ENCODE measurements at regions not wholly inside any gene's neighbourhood (a gene's known extent, or its start where the extent isn't known, plus 50 kb on each side); places are given as distances from the start of the nearest gene placed in this dataset.

DNA sequence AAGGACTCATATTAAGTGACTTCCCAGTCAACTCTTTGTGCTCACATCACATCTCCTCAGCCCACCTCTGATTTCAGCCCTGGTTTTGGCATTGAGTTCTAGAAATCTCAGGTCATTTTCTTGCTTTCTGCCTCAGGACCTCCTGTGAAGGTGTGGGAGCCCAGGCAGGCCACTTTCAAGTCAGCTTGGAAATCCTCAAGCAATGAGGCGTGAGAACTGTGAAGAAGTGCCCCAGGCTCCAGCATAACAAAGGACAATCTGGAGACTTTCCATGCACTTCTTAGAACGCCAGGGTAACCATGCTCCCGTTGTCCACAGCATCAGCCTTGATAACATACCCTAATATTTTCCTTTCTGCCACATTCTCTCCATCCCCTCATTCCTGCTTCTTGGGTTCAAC, 131.2 kb upstream of the MAP3K1 start:
- 68% methylated on average over 3 of the region's 3 CpGs for WGBS (ENCODE audit: low lambda C conversion rate)
- ATAC-seq = no peak

DNA sequence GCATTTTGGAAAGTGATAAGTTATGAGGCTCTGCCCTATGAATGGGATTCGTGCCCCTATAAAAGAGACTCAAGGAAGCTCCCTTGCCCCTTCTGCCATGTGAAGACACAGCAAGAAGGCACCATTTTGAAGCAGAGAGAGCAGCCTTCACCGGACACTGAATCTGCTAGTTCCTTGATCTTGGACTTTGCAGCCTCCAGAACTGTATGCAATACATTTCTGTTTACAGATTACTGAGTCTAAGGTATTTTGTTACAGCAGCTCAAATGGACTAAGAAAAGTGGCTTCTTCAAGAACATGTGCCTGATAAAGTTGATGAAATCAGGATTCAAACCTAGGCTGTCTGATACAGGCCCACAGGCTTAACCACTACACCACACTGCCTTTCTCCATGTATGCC, 131.6 kb upstream of the MAP3K1 start:
- Histone ChIP-seq H3K79me2 (ENCODE audit: insufficient read depth, low read length) (no peaks in the 10 kb centered on the region), H3K27ac (ENCODE audit: extremely low read length, insufficient read depth, low read length) (no peak overlapping the region), H3K27me3 (ENCODE audit: control insufficient read depth in 1 of 2, insufficient read depth in 2 of 2, low read length in 2 of 2) (no peaks in the 10 kb centered on the region), H2AFZ (ENCODE audit: low read length) (no peak overlapping the region), H3K4me2 (ENCODE audit: low read depth, low read length) (no peak overlapping the region), H4K20me1 (ENCODE audit: insufficient read depth, low read length) (no peaks in the 10 kb centered on the region), H3K9me3 (ENCODE audit: low read length) (no peaks in the 10 kb centered on the region), H3K9ac (ENCODE audit: insufficient read depth, low read depth, low read length) (no peak overlapping the region), H3K4me1 (ENCODE audit: insufficient read depth, low read length) (peaks cover 26% of the 10 kb centered on the region), H3K4me3 (replicated peaks in 1 of 3; ENCODE audit: insufficient read depth in 1 of 3, low read depth in 2 of 3, low read length in 3 of 3) (no peak overlapping the region), H3K36me3 (replicated peaks in 1 of 2; ENCODE audit: control insufficient read depth in 1 of 2, insufficient read depth in 2 of 2, low read length in 2 of 2) (no peaks in the 10 kb centered on the region)
- WGBS (ENCODE audit: low lambda C conversion rate) = 38% methylated on average over 2 of the region's 2 CpGs
- no TSS peak for BruUV-seq (replicated peaks)
- ATAC-seq (no peak), FAIRE-seq (no peak), DNase-seq (ENCODE audit: low spot score) (no peak)
- ChIA-PET POLR2A (no interaction called here), CTCF (ENCODE audit: low intra/inter-chr PET ratio, low total read pairs) (no interaction called here)
- in situ Hi-C loops (cut with HindIII; ENCODE audit: extremely low pct_ligation_motif_present, low pct_unique_long_range_greater_than_20kb) (no loop called here), intact Hi-C loops (cut with micrococcal nuclease; ENCODE audit: unreplicated experiment) (no loop called here)
- TF ChIP-seq, protein P1, sequence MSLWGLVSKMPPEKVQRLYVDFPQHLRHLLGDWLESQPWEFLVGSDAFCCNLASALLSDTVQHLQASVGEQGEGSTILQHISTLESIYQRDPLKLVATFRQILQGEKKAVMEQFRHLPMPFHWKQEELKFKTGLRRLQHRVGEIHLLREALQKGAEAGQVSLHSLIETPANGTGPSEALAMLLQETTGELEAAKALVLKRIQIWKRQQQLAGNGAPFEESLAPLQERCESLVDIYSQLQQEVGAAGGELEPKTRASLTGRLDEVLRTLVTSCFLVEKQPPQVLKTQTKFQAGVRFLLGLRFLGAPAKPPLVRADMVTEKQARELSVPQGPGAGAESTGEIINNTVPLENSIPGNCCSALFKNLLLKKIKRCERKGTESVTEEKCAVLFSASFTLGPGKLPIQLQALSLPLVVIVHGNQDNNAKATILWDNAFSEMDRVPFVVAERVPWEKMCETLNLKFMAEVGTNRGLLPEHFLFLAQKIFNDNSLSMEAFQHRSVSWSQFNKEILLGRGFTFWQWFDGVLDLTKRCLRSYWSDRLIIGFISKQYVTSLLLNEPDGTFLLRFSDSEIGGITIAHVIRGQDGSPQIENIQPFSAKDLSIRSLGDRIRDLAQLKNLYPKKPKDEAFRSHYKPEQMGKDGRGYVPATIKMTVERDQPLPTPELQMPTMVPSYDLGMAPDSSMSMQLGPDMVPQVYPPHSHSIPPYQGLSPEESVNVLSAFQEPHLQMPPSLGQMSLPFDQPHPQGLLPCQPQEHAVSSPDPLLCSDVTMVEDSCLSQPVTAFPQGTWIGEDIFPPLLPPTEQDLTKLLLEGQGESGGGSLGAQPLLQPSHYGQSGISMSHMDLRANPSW (CRISPR knock-in tag; IDR thresholded peaks at IDR 0.05; ENCODE audit: borderline replicate concordance) = no peak
- TF ChIP-seq, protein P2, sequence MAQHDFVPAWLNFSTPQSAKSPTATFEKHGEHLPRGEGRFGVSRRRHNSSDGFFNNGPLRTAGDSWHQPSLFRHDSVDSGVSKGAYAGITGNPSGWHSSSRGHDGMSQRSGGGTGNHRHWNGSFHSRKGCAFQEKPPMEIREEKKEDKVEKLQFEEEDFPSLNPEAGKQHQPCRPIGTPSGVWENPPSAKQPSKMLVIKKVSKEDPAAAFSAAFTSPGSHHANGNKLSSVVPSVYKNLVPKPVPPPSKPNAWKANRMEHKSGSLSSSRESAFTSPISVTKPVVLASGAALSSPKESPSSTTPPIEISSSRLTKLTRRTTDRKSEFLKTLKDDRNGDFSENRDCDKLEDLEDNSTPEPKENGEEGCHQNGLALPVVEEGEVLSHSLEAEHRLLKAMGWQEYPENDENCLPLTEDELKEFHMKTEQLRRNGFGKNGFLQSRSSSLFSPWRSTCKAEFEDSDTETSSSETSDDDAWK (CRISPR knock-in tag; IDR thresholded peaks at IDR 0.05) = no peak
- no peak for TF ChIP-seq TMF1 (CRISPR knock-in tag; IDR thresholded peaks at IDR 0.05; ENCODE audit: low read depth)
- no peak for TF ChIP-seq FOXJ3 (CRISPR knock-in tag; IDR thresholded peaks at IDR 0.05; ENCODE audit: borderline replicate concordance)
- TF ChIP-seq ZNF224 (CRISPR knock-in tag; IDR thresholded peaks at IDR 0.05) = no peak
- TF ChIP-seq ZNF282 (IDR thresholded peaks at IDR 0.05; ENCODE audit: partially characterized antibody) = no peak
- TF ChIP-seq WIZ (CRISPR knock-in tag; IDR thresholded peaks at IDR 0.05) = no peak

More for the DNA sequence above, 131.2 kb upstream of the MAP3K1 start:
- no peaks in the 10 kb centered on the region for H3K36me3 ChIP-seq (replicated peaks in 1 of 2; ENCODE audit: control insufficient read depth in 1 of 2, insufficient read depth in 2 of 2, low read length in 2 of 2)
- H4K20me1 ChIP-seq (ENCODE audit: insufficient read depth, low read length) = no peaks in the 10 kb centered on the region
- no peak overlapping the region for H3K4me2 ChIP-seq (ENCODE audit: low read depth, low read length)
- POLR2A ChIA-PET = no interaction called here
- H3K79me2 ChIP-seq (ENCODE audit: insufficient read depth, low read length) = no peaks in the 10 kb centered on the region
- no peak overlapping the region for H3K27ac ChIP-seq (ENCODE audit: extremely low read length, insufficient read depth, low read length)
- in situ Hi-C loops (cut with HindIII; ENCODE audit: extremely low pct_ligation_motif_present, low pct_unique_long_range_greater_than_20kb) = no loop called here
- TF ChIP-seq, protein P3, sequence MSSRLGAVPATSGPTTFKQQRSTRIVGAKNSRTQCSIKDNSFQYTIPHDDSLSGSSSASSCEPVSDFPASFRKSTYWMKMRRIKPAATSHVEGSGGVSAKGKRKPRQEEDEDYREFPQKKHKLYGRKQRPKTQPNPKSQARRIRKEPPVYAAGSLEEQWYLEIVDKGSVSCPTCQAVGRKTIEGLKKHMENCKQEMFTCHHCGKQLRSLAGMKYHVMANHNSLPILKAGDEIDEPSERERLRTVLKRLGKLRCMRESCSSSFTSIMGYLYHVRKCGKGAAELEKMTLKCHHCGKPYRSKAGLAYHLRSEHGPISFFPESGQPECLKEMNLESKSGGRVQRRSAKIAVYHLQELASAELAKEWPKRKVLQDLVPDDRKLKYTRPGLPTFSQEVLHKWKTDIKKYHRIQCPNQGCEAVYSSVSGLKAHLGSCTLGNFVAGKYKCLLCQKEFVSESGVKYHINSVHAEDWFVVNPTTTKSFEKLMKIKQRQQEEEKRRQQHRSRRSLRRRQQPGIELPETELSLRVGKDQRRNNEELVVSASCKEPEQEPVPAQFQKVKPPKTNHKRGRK (CRISPR knock-in tag; IDR thresholded peaks at IDR 0.05) = no peak
- TF ChIP-seq ZNF530 (CRISPR knock-in tag; IDR thresholded peaks at IDR 0.05; ENCODE audit: low read depth) (no peak), ZNF10 (CRISPR knock-in tag; IDR thresholded peaks at IDR 0.05; ENCODE audit: borderline replicate concordance, low read depth) (no peak), SRF (IDR thresholded peaks at IDR 0.05; ENCODE audit: low read depth, low read length) (no peak)
- no peak for FAIRE-seq
- peaks cover 26% of the 10 kb centered on the region for H3K4me1 ChIP-seq (ENCODE audit: insufficient read depth, low read length)
- no peak overlapping the region for H3K9ac ChIP-seq (ENCODE audit: insufficient read depth, low read depth, low read length)
- CTCF ChIA-PET (ENCODE audit: low intra/inter-chr PET ratio, low total read pairs) = no interaction called here
- H3K27me3 ChIP-seq (ENCODE audit: control insufficient read depth in 1 of 2, insufficient read depth in 2 of 2, low read length in 2 of 2) = no peaks in the 10 kb centered on the region
- H3K9me3 ChIP-seq (ENCODE audit: low read length) = no peaks in the 10 kb centered on the region
- intact Hi-C loops (cut with micrococcal nuclease; ENCODE audit: unreplicated experiment) = no loop called here
- no peak for DNase-seq (ENCODE audit: low spot score)
- no peak overlapping the region for H2AFZ ChIP-seq (ENCODE audit: low read length)
- no peak overlapping the region for H3K4me3 ChIP-seq (replicated peaks in 1 of 3; ENCODE audit: insufficient read depth in 1 of 3, low read depth in 2 of 3, low read length in 3 of 3)
- no TSS peak for BruUV-seq (replicated peaks)

All from HepG2 (cell line).